ENCODE measurements at regions not wholly inside any gene's neighbourhood (a gene's known extent, or its start where the extent isn't known, plus 50 kb on each side); places are given as distances from the start of the nearest gene placed in this dataset.

DNA sequence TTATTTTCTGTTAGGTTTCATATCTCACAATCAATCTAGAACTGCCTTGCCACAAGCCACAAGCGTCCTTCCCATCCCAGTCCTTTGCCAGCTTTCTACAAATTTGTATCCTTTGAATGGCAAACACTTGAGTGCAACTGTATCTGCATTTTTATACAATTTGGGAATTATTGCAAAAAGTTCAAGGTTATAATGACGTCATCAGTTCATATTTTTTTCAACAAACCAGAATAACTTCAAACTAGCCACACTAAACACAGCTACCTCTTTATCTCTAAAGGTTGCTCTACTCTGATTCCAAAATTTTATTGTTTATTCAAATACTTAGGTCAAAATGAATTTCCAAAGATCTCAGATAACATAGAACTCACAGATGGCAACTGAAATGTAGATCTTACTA is 877.1 kb downstream of the TMEM182 start:
- no peaks in the 10 kb centered on the region for H3K9me3 ChIP-seq (ENCODE audit: insufficient read depth in 2 of 2, low read depth in 1 of 2, low read length in 1 of 2)
- H3K4ac ChIP-seq (replicated peaks; ENCODE audit: insufficient read length, low read depth, low read length): no peak overlapping the region
- no peak for FAIRE-seq
- H3K4me1 ChIP-seq (replicated peaks in 1 of 4; ENCODE audit: control insufficient read depth in 3 of 4, insufficient read depth in 4 of 4, low read length in 3 of 4): no peaks in the 10 kb centered on the region
- CTCF ChIA-PET (ENCODE audit: partially characterized antibody): no interaction called here
- H3K36me3 ChIP-seq (ENCODE audit: control insufficient read depth in 2 of 4, insufficient read depth in 4 of 4, low read length in 3 of 4): no peaks in the 10 kb centered on the region
- no peak overlapping the region for H2BK15ac ChIP-seq (ENCODE audit: low read length)
- no peak overlapping the region for H4K5ac ChIP-seq (ENCODE audit: insufficient read length, low read depth, low read length)
- no peak overlapping the region for H3K14ac ChIP-seq (ENCODE audit: insufficient read length)
- TF ChIP-seq EP300 (IDR thresholded peaks at IDR 0.05; ENCODE audit: borderline replicate concordance in 1 of 2, low read depth in 2 of 2, low read length in 2 of 2): no peak
- TF ChIP-seq MAFK (IDR thresholded peaks at IDR 0.05; ENCODE audit: low read depth, low read length): no peak
- TF ChIP-seq, protein P1, sequence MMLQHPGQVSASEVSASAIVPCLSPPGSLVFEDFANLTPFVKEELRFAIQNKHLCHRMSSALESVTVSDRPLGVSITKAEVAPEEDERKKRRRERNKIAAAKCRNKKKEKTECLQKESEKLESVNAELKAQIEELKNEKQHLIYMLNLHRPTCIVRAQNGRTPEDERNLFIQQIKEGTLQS (IDR thresholded peaks at IDR 0.05; ENCODE audit: insufficient read depth, low read depth, low read length): no peak
- no peak for TF ChIP-seq KDM1A (IDR thresholded peaks at IDR 0.05; ENCODE audit: borderline replicate concordance, low read length)
- TF ChIP-seq SIRT6 (IDR thresholded peaks at IDR 0.05; ENCODE audit: low read length): no peak
- no peak for TF ChIP-seq HDAC2 (IDR thresholded peaks at IDR 0.05; ENCODE audit: borderline replicate concordance in 1 of 2, low read depth in 2 of 2, low read length in 2 of 2)
- no peaks in the 10 kb centered on the region for H4K20me1 ChIP-seq (replicated peaks in 1 of 2; ENCODE audit: control insufficient read depth in 1 of 2, insufficient read depth in 2 of 2, low read length in 2 of 2)
- H3K9ac ChIP-seq (replicated peaks in 1 of 4; ENCODE audit: extremely low read depth in 1 of 4, low read depth in 3 of 4, low read length in 3 of 4): no peak overlapping the region
- no peak overlapping the region for H4K91ac ChIP-seq (replicated peaks; ENCODE audit: insufficient read length, low read length)
- H2BK12ac ChIP-seq (ENCODE audit: low read depth, low read length): no peak overlapping the region
- H2BK5ac ChIP-seq (ENCODE audit: low read depth, low read length): no peak overlapping the region
- H3K27ac ChIP-seq (ENCODE audit: low read depth, low read length): no peak overlapping the region
- no peak overlapping the region for H3K18ac ChIP-seq (ENCODE audit: extremely low read depth, low read length)
- H2AK5ac ChIP-seq (ENCODE audit: low read depth, low read length): no peak overlapping the region
- no peak for DNase-seq (ENCODE audit: low read depth in 1 of 2, low spot score in 2 of 2)
- H3K4me3 ChIP-seq (ENCODE audit: extremely low read depth in 1 of 4, insufficient read depth in 2 of 4, low read depth in 3 of 4, low read length in 4 of 4): no peak overlapping the region
- no peak overlapping the region for H2AFZ ChIP-seq (ENCODE audit: low read length)
- WGBS, 2 experiments (ENCODE audit: extremely low coverage in 1 of 2, insufficient coverage in 1 of 2, insufficient read length in 1 of 2, insufficient replicate concordance in 2 of 2, low coverage in 1 of 2, low lambda C conversion rate in 2 of 2, missing lambda C conversion rate in 1 of 2): 47% methylated on average over 2 of the region's 2 CpGs; no CpG with 5 or more reads in 1 of the 2 experiments
- POLR2A ChIA-PET (ENCODE audit: partially characterized antibody): no interaction called here
- no peaks in the 10 kb centered on the region for H3K23me2 ChIP-seq (ENCODE audit: low read depth, low read length)
- H4K8ac ChIP-seq (ENCODE audit: extremely low read depth, insufficient read depth, low read length): no peak overlapping the region
- no peaks in the 10 kb centered on the region for H3K79me1 ChIP-seq (ENCODE audit: low read depth, low read length)
- H2BK120ac ChIP-seq (replicated peaks; ENCODE audit: low read depth, low read length): no peak overlapping the region
- no peak overlapping the region for H3K56ac ChIP-seq (replicated peaks; ENCODE audit: insufficient read length, low read depth, low read length)
- no peaks in the 10 kb centered on the region for H3K79me2 ChIP-seq (ENCODE audit: control insufficient read depth in 1 of 2, insufficient read depth in 2 of 2, low read length in 2 of 2)
- no peak overlapping the region for H3K4me2 ChIP-seq (ENCODE audit: insufficient read depth in 1 of 2, low read depth in 2 of 2, low read length in 2 of 2)
- H3K27me3 ChIP-seq (replicated peaks in 1 of 4; ENCODE audit: control insufficient read depth in 3 of 4, extremely low read depth in 1 of 4, insufficient read depth in 3 of 4, low read length in 3 of 4): no peaks in the 10 kb centered on the region
- H2BK20ac ChIP-seq (ENCODE audit: low read length): no peak overlapping the region
- no peak overlapping the region for H3K23ac ChIP-seq (ENCODE audit: insufficient read length)
